Liver (tissue), 3 donors: ENCODE measurements at regions not wholly inside any gene's neighbourhood (a gene's known extent, or its start where the extent isn't known, plus 50 kb on each side); places are given as distances from the start of the nearest gene placed in this dataset.

Experiments
- CTCF ChIP-seq: fragments of 150-350 bp; IDR thresholded peaks from 2 replicates; pipeline ENCODE4 v1.5.1; 2017; ENCODE audit warnings: improper control_type of control experiment, low read depth, low read length; ENCODE audit not compliant: missing input control
- EGR1 ChIP-seq, 2 donors: IDR thresholded peaks; 2 replicates each; pipeline ENCODE4 v1.6.1; 2016 to 2018; ENCODE audit warnings: antibody characterized with exemption in 2 of 2, low read depth in 2 of 2
- GABPA ChIP-seq, 2 donors: IDR thresholded peaks in 1 of 2; conservative IDR thresholded peaks in 1 of 2; 2 replicates each; pipeline ENCODE4 v1.6.1; 2016; ENCODE audit warnings: antibody characterized with exemption in 2 of 2, mild to moderate bottlenecking in 1 of 2, moderate library complexity in 1 of 2
- YY1 ChIP-seq: IDR thresholded peaks from 2 replicates; pipeline ENCODE4 v1.6.1; 2016; ENCODE audit warnings: antibody characterized with exemption, mild to moderate bottlenecking
- ZBTB33 ChIP-seq: IDR thresholded peaks from 2 replicates; pipeline ENCODE4 v1.6.1; 2016; ENCODE audit warnings: antibody characterized with exemption
- TF ChIP-seq, protein P1 (sequence below): IDR thresholded peaks from 2 replicates; pipeline ENCODE4 v1.6.1; 2016; ENCODE audit warnings: antibody characterized with exemption, mild to moderate bottlenecking
- donor health status: healthy.
- donor health status: healthy.

- TF ChIP-seq CTCF = no peak
- no peak for TF ChIP-seq ZBTB33
- TF ChIP-seq EGR1 (IDR thresholded peaks at IDR 0.05; ENCODE audit: low read depth in 2 of 2) = no peak
- no peak for TF ChIP-seq GABPA (IDR thresholded peaks at IDR 0.05 in 1 of 2, conservative IDR thresholded peaks at IDR 0.05 in 1 of 2)
- TF ChIP-seq, protein P1, sequence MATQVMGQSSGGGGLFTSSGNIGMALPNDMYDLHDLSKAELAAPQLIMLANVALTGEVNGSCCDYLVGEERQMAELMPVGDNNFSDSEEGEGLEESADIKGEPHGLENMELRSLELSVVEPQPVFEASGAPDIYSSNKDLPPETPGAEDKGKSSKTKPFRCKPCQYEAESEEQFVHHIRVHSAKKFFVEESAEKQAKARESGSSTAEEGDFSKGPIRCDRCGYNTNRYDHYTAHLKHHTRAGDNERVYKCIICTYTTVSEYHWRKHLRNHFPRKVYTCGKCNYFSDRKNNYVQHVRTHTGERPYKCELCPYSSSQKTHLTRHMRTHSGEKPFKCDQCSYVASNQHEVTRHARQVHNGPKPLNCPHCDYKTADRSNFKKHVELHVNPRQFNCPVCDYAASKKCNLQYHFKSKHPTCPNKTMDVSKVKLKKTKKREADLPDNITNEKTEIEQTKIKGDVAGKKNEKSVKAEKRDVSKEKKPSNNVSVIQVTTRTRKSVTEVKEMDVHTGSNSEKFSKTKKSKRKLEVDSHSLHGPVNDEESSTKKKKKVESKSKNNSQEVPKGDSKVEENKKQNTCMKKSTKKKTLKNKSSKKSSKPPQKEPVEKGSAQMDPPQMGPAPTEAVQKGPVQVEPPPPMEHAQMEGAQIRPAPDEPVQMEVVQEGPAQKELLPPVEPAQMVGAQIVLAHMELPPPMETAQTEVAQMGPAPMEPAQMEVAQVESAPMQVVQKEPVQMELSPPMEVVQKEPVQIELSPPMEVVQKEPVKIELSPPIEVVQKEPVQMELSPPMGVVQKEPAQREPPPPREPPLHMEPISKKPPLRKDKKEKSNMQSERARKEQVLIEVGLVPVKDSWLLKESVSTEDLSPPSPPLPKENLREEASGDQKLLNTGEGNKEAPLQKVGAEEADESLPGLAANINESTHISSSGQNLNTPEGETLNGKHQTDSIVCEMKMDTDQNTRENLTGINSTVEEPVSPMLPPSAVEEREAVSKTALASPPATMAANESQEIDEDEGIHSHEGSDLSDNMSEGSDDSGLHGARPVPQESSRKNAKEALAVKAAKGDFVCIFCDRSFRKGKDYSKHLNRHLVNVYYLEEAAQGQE = no peak
- TF ChIP-seq YY1 = no peak
Observed at GRCh38 chr3:161443921-161444693, 52.5 kb upstream of the OTOL1 start.
